PC-9 (cell line): ENCODE measurements at regions not wholly inside any gene's neighbourhood (a gene's known extent, or its start where the extent isn't known, plus 50 kb on each side); places are given as distances from the start of the nearest gene placed in this dataset.

Experiments
- BruUV-seq: library from RNA; stranded (reverse); fragments of 400-500 nt; replicated peaks from 2 replicates; lab custom pipeline; 2021; lab: Mats Ljungman, UMichigan
- CTCF ChIA-PET: fragments of 300-600 bp; sonication (Branson Sonifier 250); formaldehyde crosslinking; loops from one replicate; lab custom pipeline; 2022; ENCODE audit warnings: antibody characterized with exemption; lab: Charles Lee
- POLR2A ChIA-PET: fragments of 300-600 bp; sonication (Branson Sonifier 250); formaldehyde crosslinking; loops from one replicate; lab custom pipeline; 2022; ENCODE audit warnings: antibody characterized with exemption; ENCODE audit not compliant: unreplicated experiment; lab: Charles Lee
- DNase-seq, 2 experiments: peaks; one replicate each; pipeline versions ENCODE4 v3.0.0 to v3.0.0-alpha.2; 2015 to 2022; ENCODE audit warnings: mixed read lengths in 1 of 2
- H2AFZ ChIP-seq: fragments of 200-600 bp; sonication (generic); 2 replicates; pipeline ENCODE4 v1.8.1; 2017; ENCODE audit warnings: antibody characterized with exemption
- H3F3A ChIP-seq: fragments of 200-600 bp; sonication (generic); 2 replicates; pipeline ENCODE4 v1.8.1; 2017; ENCODE audit warnings: antibody characterized with exemption, mild to moderate bottlenecking, low read depth; ENCODE audit not compliant: insufficient read depth
- H3K27ac ChIP-seq: fragments of 200-600 bp; sonication (generic); 2 replicates; pipeline ENCODE4 v1.6.1; 2016; ENCODE audit warnings: mixed run types
- H3K27me3 ChIP-seq: fragments of 200-600 bp; sonication (generic); 2 replicates; pipeline ENCODE4 v1.6.1; 2016; ENCODE audit warnings: low read depth, mixed run types; ENCODE audit not compliant: insufficient read depth
- H3K36me3 ChIP-seq: fragments of 200-600 bp; sonication (generic); 2 replicates; pipeline ENCODE4 v1.6.1; 2016; ENCODE audit warnings: low read depth, mixed run types
- H3K4me1 ChIP-seq: fragments of 200-600 bp; sonication (generic); replicated peaks from 2 replicates; pipeline ENCODE4 v1.6.1; 2016; ENCODE audit warnings: mixed run types; ENCODE audit not compliant: insufficient read depth
- H3K4me2 ChIP-seq: fragments of 200-600 bp; sonication (generic); 2 replicates; pipeline ENCODE4 v1.6.1; 2017; ENCODE audit warnings: mixed run types
- H3K4me3 ChIP-seq: fragments of 200-600 bp; sonication (generic); 2 replicates; pipeline ENCODE4 v1.6.1; 2016; ENCODE audit warnings: mixed run types
- H3K79me2 ChIP-seq: fragments of 200-600 bp; sonication (generic); 2 replicates; pipeline ENCODE4 v1.6.1; 2017; ENCODE audit warnings: low read depth, mixed run types
- H3K9me2 ChIP-seq: fragments of 200-600 bp; sonication (generic); 2 replicates; pipeline ENCODE4 v1.8.1; 2017; ENCODE audit warnings: mild to moderate bottlenecking; ENCODE audit not compliant: insufficient read depth
- H3K9me3 ChIP-seq: fragments of 200-600 bp; sonication (generic); 2 replicates; pipeline ENCODE4 v1.8.1; 2016; ENCODE audit warnings: low read depth; ENCODE audit not compliant: insufficient read depth
- H4K20me1 ChIP-seq: fragments of 200-600 bp; sonication (generic); 2 replicates; pipeline ENCODE4 v1.8.1; 2017; ENCODE audit not compliant: insufficient read depth
- CTCF ChIP-seq: fragments of 200-600 bp; sonication (generic); conservative IDR thresholded peaks from 2 replicates; pipeline ENCODE4 v1.6.1; 2017; ENCODE audit warnings: mixed run types, antibody characterized with exemption, mild to moderate bottlenecking, moderate library complexity
- EZH2 ChIP-seq: fragments of 200-600 bp; sonication (generic); IDR thresholded peaks from 2 replicates; pipeline ENCODE4 v1.8.0; 2017; ENCODE audit warnings: antibody characterized with exemption, low read depth
- intact Hi-C: fragments of 100-400 bp; cut with micrococcal nuclease; formaldehyde crosslinking; loops from one replicate; pipeline ENCODE4 v1.10.0; 2022; ENCODE audit not compliant: unreplicated experiment

GRCh38 chr2:142791335-142791734, 86.1 kb upstream of the KYNU start:
- H2AFZ ChIP-seq = no peak overlapping the region
- no peak for DNase-seq
- BruUV-seq = no TSS peak
- H3K4me3 ChIP-seq = no peak overlapping the region
- ChIA-PET POLR2A (no interaction called here), CTCF (no interaction called here)
- no peaks in the 10 kb centered on the region for H4K20me1 ChIP-seq
- no peaks in the 10 kb centered on the region for H3K4me1 ChIP-seq
- H3K9me2 ChIP-seq = no peaks in the 10 kb centered on the region
- no peaks in the 10 kb centered on the region for H3F3A ChIP-seq
- no peak overlapping the region for H3K4me2 ChIP-seq
- H3K27me3 ChIP-seq = no peaks in the 10 kb centered on the region
- no peaks in the 10 kb centered on the region for H3K9me3 ChIP-seq
- H3K27ac ChIP-seq = no peak overlapping the region
- H3K79me2 ChIP-seq = no peaks in the 10 kb centered on the region
- no peaks in the 10 kb centered on the region for H3K36me3 ChIP-seq
- TF ChIP-seq CTCF = no peak
- no peak for TF ChIP-seq EZH2
- intact Hi-C loops = no loop called here

DNA sequence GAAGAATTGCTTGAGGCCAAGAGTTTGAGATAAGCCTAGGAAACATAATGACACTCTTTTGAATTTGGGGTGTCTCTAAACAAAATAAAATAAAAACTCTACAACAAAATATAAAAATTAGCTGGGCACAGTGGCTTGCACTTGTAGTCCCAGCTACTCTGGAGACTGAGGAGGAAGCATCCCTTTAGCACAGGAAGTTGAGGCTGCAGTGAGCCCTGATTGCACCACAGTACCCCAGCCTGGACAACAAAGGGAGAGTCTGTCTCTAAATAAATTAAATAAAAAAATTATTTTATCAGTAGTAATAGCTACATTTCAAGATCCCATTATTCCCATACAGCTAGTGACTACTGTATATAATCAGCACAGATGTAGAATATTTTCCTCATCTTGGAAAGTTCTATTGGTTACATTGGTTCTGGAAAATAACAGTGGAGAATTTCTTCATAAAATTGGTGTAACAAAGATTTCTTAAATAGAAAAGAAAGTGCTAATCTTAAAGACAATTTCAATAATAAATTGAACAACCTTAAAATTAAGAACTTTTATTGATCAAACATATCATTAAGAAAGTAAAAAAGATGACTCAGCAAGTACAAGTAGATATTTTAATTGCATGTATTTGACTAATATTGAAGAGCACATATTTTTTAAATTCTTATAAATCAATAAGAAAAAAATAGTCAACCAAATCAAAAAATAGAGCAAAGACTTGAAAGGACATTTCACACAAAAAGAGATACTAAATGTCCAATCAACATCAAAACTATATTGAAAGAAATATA, 90.4 kb upstream of the KYNU start:
- Histone ChIP-seq H3K27me3 (no peaks in the 10 kb centered on the region), H2AFZ (no peak overlapping the region), H3K27ac (no peak overlapping the region), H3K36me3 (no peaks in the 10 kb centered on the region), H3K4me1 (no peaks in the 10 kb centered on the region), H3K79me2 (no peaks in the 10 kb centered on the region), H4K20me1 (no peaks in the 10 kb centered on the region), H3K9me3 (no peaks in the 10 kb centered on the region), H3K9me2 (no peaks in the 10 kb centered on the region), H3K4me3 (no peak overlapping the region), H3K4me2 (no peak overlapping the region), H3F3A (no peaks in the 10 kb centered on the region)
- no peak for DNase-seq
- BruUV-seq = no TSS peak
- ChIA-PET CTCF (no interaction called here), POLR2A (no interaction called here)
- no peak for TF ChIP-seq EZH2
- no peak for TF ChIP-seq CTCF
- intact Hi-C loops = no loop called here

DNA sequence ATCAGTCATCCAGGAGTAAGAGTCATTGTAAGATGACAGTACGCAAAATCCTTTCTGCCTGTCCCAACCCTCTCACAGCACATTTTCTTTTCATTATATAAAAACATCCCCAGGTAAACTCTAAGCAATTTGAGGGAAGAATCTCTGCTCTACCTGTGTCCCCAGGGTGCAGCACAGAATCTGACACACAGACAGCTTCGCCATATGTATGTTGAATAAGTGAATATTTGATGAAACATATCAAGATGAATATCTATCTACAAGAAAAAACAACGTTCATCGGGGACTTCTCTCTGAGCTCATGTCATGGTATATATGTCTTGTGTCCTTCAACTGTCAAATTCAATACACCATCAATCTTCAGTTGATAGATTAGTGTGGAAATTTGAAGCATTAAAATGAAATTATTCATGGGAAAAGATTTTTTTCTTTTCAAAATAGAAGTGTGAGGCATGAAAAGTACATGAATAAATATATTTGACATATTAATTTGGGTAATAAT, 94.5 kb upstream of the KYNU start:
- H2AFZ ChIP-seq = peak overlapping the region; percentile 25; the same call in 1 of the 2 replicates
- intact Hi-C loops = no loop called here
- no peaks in the 10 kb centered on the region for H3K9me2 ChIP-seq
- H3K27ac ChIP-seq = no peak overlapping the region
- no peaks in the 10 kb centered on the region for H3K27me3 ChIP-seq
- no peak for TF ChIP-seq CTCF
- no peak for TF ChIP-seq EZH2
- H3K9me3 ChIP-seq = peaks cover 11% of the 10 kb centered on the region; the same call in 1 of the 2 replicates
- no peaks in the 10 kb centered on the region for H3F3A ChIP-seq
- CTCF ChIA-PET = no interaction called here
- no peak overlapping the region for H3K4me3 ChIP-seq
- no peaks in the 10 kb centered on the region for H3K4me1 ChIP-seq
- no peak overlapping the region for H3K4me2 ChIP-seq
- H3K79me2 ChIP-seq = no peaks in the 10 kb centered on the region
- POLR2A ChIA-PET = no interaction called here
- H3K36me3 ChIP-seq = no peaks in the 10 kb centered on the region
- DNase-seq = no peak
- BruUV-seq = no TSS peak
- no peaks in the 10 kb centered on the region for H4K20me1 ChIP-seq
